IMR-90 (cell line): ENCODE measurements at regions not wholly inside any gene's neighbourhood (a gene's known extent, or its start where the extent isn't known, plus 50 kb on each side); places are given as distances from the start of the nearest gene placed in this dataset.

ENCODE experiments used
- ATAC-seq: fragments of 200-7000 bp; cut with Tn5 transposase; 2 replicates; pipeline ENCODE4 v1.9.1; 2020; ENCODE audit warnings: low read depth, mild to moderate bottlenecking, moderate library complexity
- BruUV-seq: library from RNA; stranded (reverse); fragments of 400-500 nt; replicated peaks from 2 replicates; lab custom pipeline; 2021; lab: Mats Ljungman, UMichigan
- CTCF ChIA-PET: fragments of 300-600 bp; formaldehyde crosslinking; extraction: SDS; loops from one replicate; lab custom pipeline; 2021; ENCODE audit warnings: antibody characterized with exemption; lab: Yijun Ruan, JAX
- POLR2A ChIA-PET: fragments of 300-600 bp; sonication (Branson Sonifier 250); formaldehyde crosslinking; loops from one replicate; lab custom pipeline; 2022; ENCODE audit warnings: antibody characterized with exemption; ENCODE audit not compliant: unreplicated experiment; lab: Charles Lee
- DNase-seq: peaks from one replicate; pipeline ENCODE4 v3.0.0; 2013
- H2AFZ ChIP-seq: replicated peaks from 2 replicates; pipeline ENCODE3; 2013; ENCODE audit warnings: low read length, mild to moderate bottlenecking; ENCODE audit not compliant: poor library complexity
- H2AK5ac ChIP-seq: 2 replicates; pipeline ENCODE4 v1.6.1; 2013; ENCODE audit warnings: low read depth, low read length, inconsistent platforms
- H2AK9ac ChIP-seq: replicated peaks from 2 replicates; pipeline ENCODE3; 2013; ENCODE audit warnings: mild to moderate bottlenecking, low read depth, low read length, moderate library complexity; ENCODE audit not compliant: poor library complexity
- H2BK120ac ChIP-seq: 2 replicates; pipeline ENCODE4 v1.6.1; 2013; ENCODE audit warnings: low read depth, low read length, inconsistent platforms
- H2BK15ac ChIP-seq: 3 replicates; pipeline ENCODE4 v1.6.1; 2013; ENCODE audit warnings: low read depth, low read length, inconsistent platforms
- H2BK20ac ChIP-seq: 2 replicates; pipeline ENCODE4 v1.6.1; 2013; ENCODE audit warnings: low read depth, mild to moderate bottlenecking, inconsistent platforms, low read length, moderate library complexity
- H2BK5ac ChIP-seq: 2 replicates; pipeline ENCODE4 v1.6.1; 2013; ENCODE audit warnings: mild to moderate bottlenecking, low read depth, low read length, inconsistent platforms; ENCODE audit not compliant: poor library complexity, severe bottlenecking
- H3K14ac ChIP-seq: replicated peaks from 2 replicates; pipeline ENCODE4 v1.6.1; 2013; ENCODE audit warnings: low read depth, low read length, inconsistent platforms
- H3K18ac ChIP-seq: 2 replicates; pipeline ENCODE4 v1.6.1; 2013; ENCODE audit warnings: low read depth, low read length, control low read depth
- H3K23ac ChIP-seq: 2 replicates; pipeline ENCODE4 v1.6.1; 2013; ENCODE audit warnings: low read depth, low read length, inconsistent platforms
- H3K27ac ChIP-seq: 2 replicates; pipeline ENCODE4 v1.5.1; 2013; ENCODE audit warnings: mild to moderate bottlenecking, control low read depth, low read length; ENCODE audit not compliant: insufficient read depth
- H3K27me3 ChIP-seq: 2 replicates; pipeline ENCODE4 v1.6.1; 2013; ENCODE audit warnings: low read length; ENCODE audit not compliant: control insufficient read depth, insufficient read depth
- H3K36me3 ChIP-seq: 2 replicates; pipeline ENCODE4 v1.6.1; 2013; ENCODE audit warnings: low read length, mixed read lengths; ENCODE audit not compliant: control insufficient read depth, insufficient read depth
- H3K4ac ChIP-seq: 2 replicates; pipeline ENCODE4 v1.6.1; 2013; ENCODE audit warnings: low read depth, low read length, inconsistent platforms
- H3K4me1 ChIP-seq: 2 replicates; pipeline ENCODE4 v1.6.1; 2013; ENCODE audit warnings: low read length, mixed read lengths; ENCODE audit not compliant: control insufficient read depth, insufficient read depth
- H3K4me2 ChIP-seq: 2 replicates; pipeline ENCODE4 v1.6.1; 2013; ENCODE audit warnings: low read depth, mild to moderate bottlenecking, control low read depth, low read length, moderate library complexity
- H3K4me3 ChIP-seq: 2 replicates; pipeline ENCODE4 v1.5.1; 2013; ENCODE audit warnings: low read depth, mild to moderate bottlenecking, control low read depth, low read length, moderate library complexity; ENCODE audit not compliant: insufficient read depth
- H3K56ac ChIP-seq: 2 replicates; pipeline ENCODE4 v1.6.1; 2013; ENCODE audit warnings: low read length, inconsistent platforms; ENCODE audit not compliant: insufficient read depth; ENCODE audit errors: extremely low read depth
- H3K79me1 ChIP-seq, 2 experiments: 2 replicates each; pipeline ENCODE4 v1.6.1; 2013; ENCODE audit warnings: low read length in 2 of 2, inconsistent platforms in 1 of 2, low read depth in 1 of 2
- H3K9ac ChIP-seq: 2 replicates; pipeline ENCODE4 v1.6.1; 2013; ENCODE audit warnings: low read depth, low read length, control low read depth
- H3K9me1 ChIP-seq: 2 replicates; pipeline ENCODE4 v1.6.1; 2013; ENCODE audit warnings: low read length, inconsistent platforms; ENCODE audit not compliant: insufficient read depth
- H3K9me3 ChIP-seq: 2 replicates; pipeline ENCODE4 v1.6.1; 2013; ENCODE audit warnings: low read length; ENCODE audit not compliant: control insufficient read depth, insufficient read depth
- H4K20me1 ChIP-seq: 2 replicates; pipeline ENCODE4 v1.6.1; 2013; ENCODE audit warnings: low read length, inconsistent platforms; ENCODE audit not compliant: insufficient read depth
- H4K5ac ChIP-seq: 2 replicates; pipeline ENCODE4 v1.6.1; 2013; ENCODE audit warnings: mild to moderate bottlenecking, low read depth, low read length, control low read depth
- H4K8ac ChIP-seq, 2 experiments: 2 replicates each; pipeline ENCODE4 v1.6.1; 2013; ENCODE audit warnings: low read depth in 2 of 2, low read length in 2 of 2, control low read depth in 1 of 2, inconsistent platforms in 1 of 2
- H4K91ac ChIP-seq: 2 replicates; pipeline ENCODE4 v1.6.1; 2013; ENCODE audit warnings: low read depth, low read length, inconsistent platforms; ENCODE audit not compliant: insufficient read depth
- CHD1 ChIP-seq: IDR thresholded peaks from 2 replicates; pipeline ENCODE4 v1.6.1; 2012; ENCODE audit warnings: low read depth, low read length, improper control_type of control experiment
- FOS ChIP-seq: fragments of 150-350 bp; IDR thresholded peaks from 2 replicates; pipeline ENCODE4 v1.6.1; 2016; ENCODE audit warnings: low read depth, low read length
- MAFK ChIP-seq: IDR thresholded peaks from 2 replicates; pipeline ENCODE4 v1.6.1; 2012; ENCODE audit warnings: low read depth, low read length, improper control_type of control experiment
- MAZ ChIP-seq: IDR thresholded peaks from 2 replicates; pipeline ENCODE4 v1.6.1; 2012; ENCODE audit warnings: low read depth, mild to moderate bottlenecking, low read length, improper control_type of control experiment, moderate library complexity, borderline replicate concordance
- SMC3 ChIP-seq: fragments of 150-350 bp; IDR thresholded peaks from 2 replicates; pipeline ENCODE4 v1.6.1; 2016; ENCODE audit warnings: low read depth, mild to moderate bottlenecking, antibody characterized with exemption, low read length, moderate library complexity
- WGBS, 2 experiments: methylation state at CpG; one replicate each; pipeline versions ENCODE4 v1.1.5 to v1.1.7; 2013; ENCODE audit warnings: missing lambda C conversion rate in 2 of 2; ENCODE audit not compliant: insufficient read length in 1 of 2; ENCODE audit errors: extremely low coverage in 2 of 2; 5-methylcytosine and 5-hydroxymethylcytosine counted together
- dilution Hi-C: fragments of 300-500 bp; cut with HindIII; formaldehyde crosslinking; loops from one replicate; pipeline ENCODE4 v1.14.3; 2018; ENCODE audit warnings: low sequenced_read_pairs; ENCODE audit not compliant: unreplicated experiment
- in situ Hi-C: fragments of 300-500 bp; cut with MboI; formaldehyde crosslinking; loops from 3 replicates; pipeline ENCODE4 v1.14.3; 2019; ENCODE audit warnings: low sequenced_read_pairs, inconsistent platforms, mixed read lengths
- intact Hi-C: fragments of 100-400 bp; cut with micrococcal nuclease; formaldehyde crosslinking; loops from 2 replicates; pipeline ENCODE4 v1.10.0; 2022
- TF ChIP-seq, protein P1 (sequence below): conservative IDR thresholded peaks from 2 replicates; pipeline ENCODE4 v1.5.1; 2012; ENCODE audit warnings: mild to moderate bottlenecking, low read depth, low read length, improper control_type of control experiment

DNA sequence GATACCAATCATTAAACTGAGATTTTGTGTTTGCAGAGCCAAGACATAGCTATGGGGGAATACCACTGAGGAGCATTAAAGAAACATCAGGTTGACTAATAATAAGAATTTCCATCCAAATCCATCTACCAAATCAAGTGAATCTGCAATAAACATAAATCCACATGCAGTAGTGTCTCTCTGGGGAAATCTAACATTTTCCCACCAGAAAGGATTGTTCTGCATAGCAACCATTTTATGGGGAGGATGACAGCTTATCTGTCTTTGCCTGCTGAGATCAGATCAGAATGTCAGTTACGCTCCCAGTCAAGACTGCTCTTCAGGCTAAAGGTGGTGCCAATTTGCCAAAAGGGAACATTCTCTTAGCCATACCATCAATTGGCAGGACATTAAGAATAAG lies 1098.9 kb upstream of the CHAC2 start:
- no peak overlapping the region for H2BK15ac ChIP-seq
- in situ Hi-C loops (no loop called here), dilution Hi-C loops (no loop called here), intact Hi-C loops (no loop called here)
- peaks cover 3% of the 10 kb centered on the region; the same call in 1 of the 2 replicates for H3K9me3 ChIP-seq
- H4K8ac ChIP-seq = no peak overlapping the region
- BruUV-seq = no TSS peak
- H3K23ac ChIP-seq = no peak overlapping the region
- H4K20me1 ChIP-seq = no peaks in the 10 kb centered on the region
- no peaks in the 10 kb centered on the region for H3K79me1 ChIP-seq
- H4K5ac ChIP-seq = no peak overlapping the region
- H3K14ac ChIP-seq = no peak overlapping the region
- H3K56ac ChIP-seq = no peak overlapping the region
- no peak overlapping the region for H4K91ac ChIP-seq
- TF ChIP-seq MAZ (no peak), MAFK (no peak), FOS (no peak), CHD1 (no peak), SMC3 (no peak)
- TF ChIP-seq, protein P1, sequence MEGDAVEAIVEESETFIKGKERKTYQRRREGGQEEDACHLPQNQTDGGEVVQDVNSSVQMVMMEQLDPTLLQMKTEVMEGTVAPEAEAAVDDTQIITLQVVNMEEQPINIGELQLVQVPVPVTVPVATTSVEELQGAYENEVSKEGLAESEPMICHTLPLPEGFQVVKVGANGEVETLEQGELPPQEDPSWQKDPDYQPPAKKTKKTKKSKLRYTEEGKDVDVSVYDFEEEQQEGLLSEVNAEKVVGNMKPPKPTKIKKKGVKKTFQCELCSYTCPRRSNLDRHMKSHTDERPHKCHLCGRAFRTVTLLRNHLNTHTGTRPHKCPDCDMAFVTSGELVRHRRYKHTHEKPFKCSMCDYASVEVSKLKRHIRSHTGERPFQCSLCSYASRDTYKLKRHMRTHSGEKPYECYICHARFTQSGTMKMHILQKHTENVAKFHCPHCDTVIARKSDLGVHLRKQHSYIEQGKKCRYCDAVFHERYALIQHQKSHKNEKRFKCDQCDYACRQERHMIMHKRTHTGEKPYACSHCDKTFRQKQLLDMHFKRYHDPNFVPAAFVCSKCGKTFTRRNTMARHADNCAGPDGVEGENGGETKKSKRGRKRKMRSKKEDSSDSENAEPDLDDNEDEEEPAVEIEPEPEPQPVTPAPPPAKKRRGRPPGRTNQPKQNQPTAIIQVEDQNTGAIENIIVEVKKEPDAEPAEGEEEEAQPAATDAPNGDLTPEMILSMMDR = no peak
- H3K4me3 ChIP-seq = no peak overlapping the region
- H3K18ac ChIP-seq = no peak overlapping the region
- WGBS, 2 experiments = no CpG with 5 or more reads among the region's 1 CpG
- H2BK120ac ChIP-seq = no peak overlapping the region
- H3K36me3 ChIP-seq = no peaks in the 10 kb centered on the region
- CTCF ChIA-PET = no interaction called here
- no peak overlapping the region for H2AK9ac ChIP-seq
- H3K9me1 ChIP-seq = no peaks in the 10 kb centered on the region
- POLR2A ChIA-PET = no interaction called here
- no peak overlapping the region for H2BK5ac ChIP-seq
- DNase-seq (no peak), ATAC-seq (no peak)
- no peaks in the 10 kb centered on the region for H3K27me3 ChIP-seq
- no peak overlapping the region for H2AK5ac ChIP-seq
- H2AFZ ChIP-seq = no peak overlapping the region
- H3K9ac ChIP-seq = no peak overlapping the region
- H3K4me1 ChIP-seq = no peaks in the 10 kb centered on the region
- no peak overlapping the region for H3K27ac ChIP-seq
- no peak overlapping the region for H3K4me2 ChIP-seq
- H2BK20ac ChIP-seq = no peak overlapping the region
- no peak overlapping the region for H3K4ac ChIP-seq
